Keratinocyte (primary cell): ENCODE measurements at regions not wholly inside any gene's neighbourhood (a gene's known extent, or its start where the extent isn't known, plus 50 kb on each side); places are given as distances from the start of the nearest gene placed in this dataset.

ENCODE experiments used
- DNase-seq: peaks from one replicate; pipeline ENCODE4 v3.0.0-alpha.2; 2011; ENCODE audit warnings: low read depth, missing footprints, low spot score
- FAIRE-seq: peaks from 2 replicates; lab custom pipeline; 2011; peaks lifted over from hg19 to GRCh38; lab: Jason Lieb, UNC
- H2AFZ ChIP-seq: 2 replicates; pipeline ENCODE4 v1.6.0; 2012; ENCODE audit warnings: low read length, control low read depth, inconsistent platforms; ENCODE audit not compliant: control insufficient read depth
- H3K27ac ChIP-seq: 2 replicates; pipeline ENCODE4 v1.5.1; 2011; ENCODE audit warnings: low read length; ENCODE audit not compliant: control insufficient read depth, insufficient read depth
- H3K27me3 ChIP-seq: 3 replicates; pipeline ENCODE4 v1.6.0; 2011; ENCODE audit warnings: low read length; ENCODE audit not compliant: control insufficient read depth, insufficient read depth; ENCODE audit errors: extremely low read depth
- H3K36me3 ChIP-seq, 2 experiments: 2 replicates in 1 of 2; 3 replicates in 1 of 2; pipeline ENCODE4 v1.5.1; 2011; ENCODE audit warnings: low read length in 2 of 2, mild to moderate bottlenecking in 1 of 2; ENCODE audit not compliant: control insufficient read depth in 2 of 2, insufficient read depth in 2 of 2; ENCODE audit errors: extremely low read depth in 1 of 2
- H3K4me1 ChIP-seq: 3 replicates; pipeline ENCODE4 v1.5.1; 2011; ENCODE audit warnings: low read length; ENCODE audit not compliant: control insufficient read depth, insufficient read depth; ENCODE audit errors: extremely low read depth
- H3K4me2 ChIP-seq: 3 replicates; pipeline ENCODE4 v1.6.0; 2011; ENCODE audit warnings: low read depth, low read length; ENCODE audit not compliant: control insufficient read depth, insufficient read depth; ENCODE audit errors: extremely low read depth
- H3K4me3 ChIP-seq, 3 experiments: fragments of 200-600 bp in 1 of 3; sonication (generic) in 1 of 3; 2 replicates in 2 of 3; 3 replicates in 1 of 3; pipeline ENCODE4 v1.5.1; 2011 to 2016; ENCODE audit warnings: low read length in 3 of 3, mild to moderate bottlenecking in 3 of 3, control low read depth in 2 of 3, inconsistent platforms in 1 of 3, low read depth in 1 of 3, mixed read lengths in 1 of 3, mixed run types in 1 of 3, moderate library complexity in 1 of 3; ENCODE audit not compliant: control insufficient read depth in 2 of 3, insufficient read depth in 2 of 3; ENCODE audit errors: extremely low read depth in 1 of 3
- H3K79me2 ChIP-seq: 2 replicates; pipeline ENCODE4 v1.6.0; 2012; ENCODE audit warnings: low read length; ENCODE audit not compliant: control insufficient read depth, insufficient read depth
- H3K9ac ChIP-seq: 3 replicates; pipeline ENCODE4 v1.6.0; 2011; ENCODE audit warnings: low read length; ENCODE audit not compliant: control insufficient read depth, insufficient read depth; ENCODE audit errors: extremely low read depth
- H3K9me1 ChIP-seq: 3 replicates; pipeline ENCODE4 v1.6.0; 2011; ENCODE audit warnings: low read length; ENCODE audit not compliant: control insufficient read depth, insufficient read depth; ENCODE audit errors: extremely low read depth
- H3K9me3 ChIP-seq: 2 replicates; pipeline ENCODE4 v1.5.1; 2012; ENCODE audit warnings: low read depth, low read length; ENCODE audit not compliant: control insufficient read depth
- H4K20me1 ChIP-seq: 3 replicates; pipeline ENCODE4 v1.6.0; 2011; ENCODE audit warnings: low read length; ENCODE audit not compliant: control insufficient read depth, insufficient read depth; ENCODE audit errors: extremely low read depth
- CTCF ChIP-seq, 3 experiments: IDR thresholded peaks in 1 of 3; conservative IDR thresholded peaks in 1 of 3; optimal IDR thresholded peaks in 1 of 3; 2 replicates in 2 of 3; 3 replicates in 1 of 3; pipeline versions ENCODE3 to v1.5.1; 2011; ENCODE audit warnings: low read length in 3 of 3, mild to moderate bottlenecking in 3 of 3, moderate library complexity in 2 of 3, control low read depth in 1 of 3, inconsistent platforms in 1 of 3; ENCODE audit not compliant: insufficient read depth in 2 of 3; ENCODE audit errors: extremely low read depth in 1 of 3
- EZH2 ChIP-seq: IDR thresholded peaks from one replicate; pipeline ENCODE4 v1.6.1; 2012; ENCODE audit warnings: inconsistent platforms, mild to moderate bottlenecking, low read length, moderate library complexity
- dilution Hi-C: fragments of 300-500 bp; cut with MboI; formaldehyde crosslinking; loops from one replicate; pipeline ENCODE4 v1.7.0; 2020; ENCODE audit warnings: low sequenced_read_pairs; ENCODE audit not compliant: extremely low pct_ligation_motif_present

DNA sequence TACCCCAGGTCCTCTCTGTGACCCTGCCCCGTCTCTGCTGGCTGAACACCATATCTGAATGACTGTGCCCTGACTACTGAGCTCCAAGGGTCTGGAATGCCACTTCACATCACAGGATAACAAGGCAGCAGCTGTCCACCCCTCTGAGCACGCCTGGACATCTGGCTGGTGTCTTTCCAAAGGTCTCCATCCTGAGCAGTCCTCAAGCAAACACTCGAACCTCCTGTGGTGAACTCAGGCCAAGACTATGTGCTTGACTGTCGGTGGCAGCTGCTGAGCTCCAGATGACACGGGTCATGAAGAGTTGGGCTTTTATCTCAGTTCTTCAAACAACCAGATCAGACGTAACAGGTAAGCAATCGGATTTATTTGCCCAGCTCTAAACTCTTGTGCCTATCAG, 117.2 kb upstream of the BCL2L14 start:
- no peaks in the 10 kb centered on the region for H3K36me3 ChIP-seq
- no peaks in the 10 kb centered on the region for H4K20me1 ChIP-seq
- H2AFZ ChIP-seq, result no peak overlapping the region
- no peak overlapping the region for H3K4me2 ChIP-seq
- H3K9me1 ChIP-seq, result no peaks in the 10 kb centered on the region
- no peaks in the 10 kb centered on the region for H3K79me2 ChIP-seq
- TF ChIP-seq EZH2, result no peak
- TF ChIP-seq CTCF (optimal IDR thresholded peaks at IDR 0.05 in 1 of 3, IDR thresholded peaks at IDR 0.05 in 1 of 3, conservative IDR thresholded peaks at IDR 0.05 in 1 of 3; ENCODE audit: extremely low read depth in 1 of 3, insufficient read depth in 2 of 3, low read length in 3 of 3), result no peak
- H3K4me1 ChIP-seq, result peaks cover 4% of the 10 kb centered on the region
- dilution Hi-C loops, result no loop called here
- H3K27ac ChIP-seq, result no peak overlapping the region
- DNase-seq (no peak), FAIRE-seq (no peak)
- no peak overlapping the region for H3K9ac ChIP-seq
- H3K4me3 ChIP-seq, result no peak overlapping the region
- H3K9me3 ChIP-seq, result no peaks in the 10 kb centered on the region
- peaks cover 6% of the 10 kb centered on the region for H3K27me3 ChIP-seq

GRCh38 chr12:11954181-11954580, 116.6 kb upstream of the BCL2L14 start:
- DNase-seq, result no peak
- no peak for FAIRE-seq
- no peaks in the 10 kb centered on the region for H3K9me3 ChIP-seq
- H3K79me2 ChIP-seq, result no peaks in the 10 kb centered on the region
- H3K4me2 ChIP-seq, result no peak overlapping the region
- TF ChIP-seq EZH2 (no peak), CTCF (optimal IDR thresholded peaks at IDR 0.05 in 1 of 3, IDR thresholded peaks at IDR 0.05 in 1 of 3, conservative IDR thresholded peaks at IDR 0.05 in 1 of 3; ENCODE audit: extremely low read depth in 1 of 3, insufficient read depth in 2 of 3, low read length in 3 of 3) (no peak)
- H3K9ac ChIP-seq, result no peak overlapping the region
- H3K27ac ChIP-seq, result no peak overlapping the region
- H3K9me1 ChIP-seq, result no peaks in the 10 kb centered on the region
- dilution Hi-C loops, result no loop called here
- H2AFZ ChIP-seq, result no peak overlapping the region
- H4K20me1 ChIP-seq, result no peaks in the 10 kb centered on the region
- H3K4me3 ChIP-seq, result no peak overlapping the region
- peaks cover 10% of the 10 kb centered on the region for H3K4me1 ChIP-seq
- H3K36me3 ChIP-seq, result no peaks in the 10 kb centered on the region
- peaks cover 4% of the 10 kb centered on the region for H3K27me3 ChIP-seq
